H1 (cell line): ENCODE measurements at regions not wholly inside any gene's neighbourhood (a gene's known extent, or its start where the extent isn't known, plus 50 kb on each side); places are given as distances from the start of the nearest gene placed in this dataset.

Experiments used
- CTCF ChIA-PET: fragments of 300-600 bp; sonication (Branson Sonifier 250); formaldehyde crosslinking; loops from one replicate; lab custom pipeline; 2021; ENCODE audit not compliant: partially characterized antibody; lab: Charles Lee
- POLR2A ChIA-PET: fragments of 300-600 bp; sonication (Branson Sonifier 250); formaldehyde crosslinking; loops from one replicate; lab custom pipeline; 2021; ENCODE audit warnings: inconsistent platforms; ENCODE audit not compliant: partially characterized antibody; lab: Charles Lee
- DNase-seq, 2 experiments: peaks; one replicate each; pipeline versions ENCODE4 v3.0.0 to v3.0.0-alpha.2; 2010 to 2022; ENCODE audit warnings: low spot score in 2 of 2, low read depth in 1 of 2, mixed read lengths in 1 of 2
- FAIRE-seq: peaks from 2 replicates; lab custom pipeline; 2011; peaks lifted over from hg19 to GRCh38; lab: Jason Lieb, UNC
- H2AFZ ChIP-seq: 2 replicates; pipeline ENCODE4 v1.8.1; 2012; ENCODE audit warnings: low read length, inconsistent platforms
- H2AK5ac ChIP-seq: 2 replicates; pipeline ENCODE4 v1.6.1; 2013; ENCODE audit warnings: low read depth, low read length
- H2BK120ac ChIP-seq: replicated peaks from 2 replicates; pipeline ENCODE3; 2013; ENCODE audit warnings: low read depth, low read length, inconsistent platforms
- H2BK12ac ChIP-seq: 2 replicates; pipeline ENCODE4 v1.6.1; 2013; ENCODE audit warnings: low read depth, low read length
- H2BK15ac ChIP-seq: 2 replicates; pipeline ENCODE4 v1.6.1; 2013; ENCODE audit warnings: low read length
- H2BK20ac ChIP-seq: 2 replicates; pipeline ENCODE4 v1.6.1; 2013; ENCODE audit warnings: low read length
- H2BK5ac ChIP-seq: 2 replicates; pipeline ENCODE4 v1.6.1; 2013; ENCODE audit warnings: low read depth, low read length
- H3K14ac ChIP-seq: 2 replicates; pipeline ENCODE4 v1.6.1; 2013; ENCODE audit warnings: inconsistent platforms; ENCODE audit not compliant: insufficient read length
- H3K18ac ChIP-seq: 2 replicates; pipeline ENCODE4 v1.6.1; 2013; ENCODE audit warnings: low read length; ENCODE audit errors: extremely low read depth
- H3K23ac ChIP-seq: 2 replicates; pipeline ENCODE4 v1.6.1; 2013; ENCODE audit warnings: inconsistent platforms; ENCODE audit not compliant: insufficient read length
- H3K23me2 ChIP-seq: 2 replicates; pipeline ENCODE4 v1.6.1; 2013; ENCODE audit warnings: low read depth, low read length
- H3K27ac ChIP-seq: 2 replicates; pipeline ENCODE4 v1.6.1; 2011; ENCODE audit warnings: low read depth, low read length, inconsistent platforms
- H3K27me3 ChIP-seq, 4 experiments: replicated peaks in 1 of 4; 1 replicate in 1 of 4; 2 replicates in 3 of 4; pipeline versions ENCODE4 v1.6.1 to v1.8.1; 2011 to 2013; ENCODE audit warnings: low read length in 3 of 4, mild to moderate bottlenecking in 3 of 4, inconsistent platforms in 2 of 4, mixed read lengths in 2 of 4, moderate library complexity in 1 of 4; ENCODE audit not compliant: control insufficient read depth in 3 of 4, insufficient read depth in 3 of 4; ENCODE audit errors: extremely low read depth in 1 of 4
- H3K36me3 ChIP-seq, 4 experiments: 2 replicates each; pipeline versions ENCODE4 v1.6.1 to v1.8.1; 2011 to 2013; ENCODE audit warnings: mild to moderate bottlenecking in 4 of 4, low read length in 3 of 4, moderate library complexity in 2 of 4, control low read depth in 1 of 4, inconsistent platforms in 1 of 4; ENCODE audit not compliant: insufficient read depth in 4 of 4, control insufficient read depth in 2 of 4
- H3K4ac ChIP-seq: replicated peaks from 2 replicates; pipeline ENCODE3; 2013; ENCODE audit warnings: low read length, low read depth, mixed read lengths, inconsistent platforms; ENCODE audit not compliant: insufficient read length
- H3K4me1 ChIP-seq, 4 experiments: replicated peaks in 1 of 4; 1 replicate in 1 of 4; 2 replicates in 3 of 4; pipeline versions ENCODE4 v1.6.1 to v1.8.1; 2011 to 2013; ENCODE audit warnings: low read length in 3 of 4, inconsistent platforms in 2 of 4, mixed read lengths in 1 of 4; ENCODE audit not compliant: insufficient read depth in 4 of 4, control insufficient read depth in 3 of 4
- H3K4me2 ChIP-seq, 2 experiments: 2 replicates each; pipeline versions ENCODE4 v1.6.1 to v1.8.1; 2011 to 2013; ENCODE audit warnings: low read depth in 2 of 2, low read length in 2 of 2, control low read depth in 1 of 2, inconsistent platforms in 1 of 2, mild to moderate bottlenecking in 1 of 2; ENCODE audit not compliant: insufficient read depth in 1 of 2
- H3K4me3 ChIP-seq, 4 experiments: fragments of 200-600, 300-600 bp in 1 of 4; sonication (generic), shearing (Covaris generic), sonication (Bioruptor Twin) in 1 of 4; 2 replicates each; pipeline versions ENCODE4 v1.5.1 to v1.8.1; 2011 to 2016; ENCODE audit warnings: low read length in 4 of 4, low read depth in 3 of 4, control low read depth in 2 of 4, inconsistent platforms in 2 of 4, mild to moderate bottlenecking in 2 of 4, mixed read lengths in 1 of 4, moderate library complexity in 1 of 4; ENCODE audit not compliant: insufficient read depth in 2 of 4; ENCODE audit errors: extremely low read depth in 1 of 4
- H3K56ac ChIP-seq: replicated peaks from 2 replicates; pipeline ENCODE3; 2013; ENCODE audit warnings: low read depth, mild to moderate bottlenecking, mixed read lengths, low read length, inconsistent platforms; ENCODE audit not compliant: insufficient read length
- H3K79me1 ChIP-seq: 2 replicates; pipeline ENCODE4 v1.6.1; 2013; ENCODE audit warnings: low read depth, low read length, control low read depth
- H3K79me2 ChIP-seq, 2 experiments: 2 replicates each; pipeline versions ENCODE4 v1.6.1 to v1.8.1; 2012 to 2013; ENCODE audit warnings: low read length in 2 of 2, mild to moderate bottlenecking in 2 of 2, inconsistent platforms in 1 of 2; ENCODE audit not compliant: insufficient read depth in 2 of 2, control insufficient read depth in 1 of 2
- H3K9ac ChIP-seq, 4 experiments: replicated peaks in 1 of 4; 1 replicate in 1 of 4; 2 replicates in 3 of 4; pipeline versions ENCODE4 v1.6.1 to v1.8.1; 2011 to 2013; ENCODE audit warnings: low read depth in 3 of 4, low read length in 3 of 4, control low read depth in 2 of 4, mild to moderate bottlenecking in 2 of 4, moderate library complexity in 2 of 4, inconsistent platforms in 1 of 4; ENCODE audit errors: extremely low read depth in 1 of 4
- H3K9me3 ChIP-seq, 2 experiments: 2 replicates each; pipeline versions ENCODE4 v1.6.1 to v1.8.1; 2012 to 2013; ENCODE audit warnings: mild to moderate bottlenecking in 2 of 2, moderate library complexity in 2 of 2, control low read depth in 1 of 2, inconsistent platforms in 1 of 2, low read depth in 1 of 2, low read length in 1 of 2, mixed read lengths in 1 of 2; ENCODE audit not compliant: insufficient read depth in 2 of 2
- H4K20me1 ChIP-seq, 2 experiments: replicated peaks in 1 of 2; 2 replicates each; pipeline versions ENCODE3 to v1.8.1; 2011 to 2013; ENCODE audit warnings: inconsistent platforms in 2 of 2, low read length in 2 of 2, mild to moderate bottlenecking in 1 of 2; ENCODE audit not compliant: insufficient read depth in 2 of 2, control insufficient read depth in 1 of 2
- H4K5ac ChIP-seq: 2 replicates; pipeline ENCODE4 v1.6.1; 2013; ENCODE audit warnings: low read length, low read depth, mixed read lengths, inconsistent platforms; ENCODE audit not compliant: insufficient read length
- H4K8ac ChIP-seq: 2 replicates; pipeline ENCODE4 v1.8.0; 2013; ENCODE audit warnings: mild to moderate bottlenecking, moderate library complexity, low read length, inconsistent platforms; ENCODE audit not compliant: insufficient read depth; ENCODE audit errors: extremely low read depth
- H4K91ac ChIP-seq: replicated peaks from 2 replicates; pipeline ENCODE3; 2013; ENCODE audit warnings: low read length, mixed read lengths, inconsistent platforms; ENCODE audit not compliant: insufficient read length
- KDM1A ChIP-seq: fragments of 200-600, 300-600 bp; sonication (generic); IDR thresholded peaks from 2 replicates; pipeline ENCODE4 v1.7.1; 2016; ENCODE audit warnings: mild to moderate bottlenecking, low read length, borderline replicate concordance
- PHF8 ChIP-seq: fragments of 200-600 bp; sonication (generic); conservative IDR thresholded peaks from 2 replicates; pipeline ENCODE4 v1.7.1; 2012; ENCODE audit warnings: low read depth, mild to moderate bottlenecking, inconsistent platforms, low read length, moderate library complexity
- POLR2AphosphoS5 ChIP-seq: IDR thresholded peaks from 2 replicates; pipeline ENCODE4 v1.6.1; 2011; ENCODE audit warnings: low read depth, low read length
- SP1 ChIP-seq: IDR thresholded peaks from 2 replicates; pipeline ENCODE4 v1.6.1; 2011; ENCODE audit warnings: low read depth, low read length
- SP2 ChIP-seq: IDR thresholded peaks from 2 replicates; pipeline ENCODE4 v1.6.1; 2012; ENCODE audit warnings: mild to moderate bottlenecking, low read length, inconsistent platforms

DNA sequence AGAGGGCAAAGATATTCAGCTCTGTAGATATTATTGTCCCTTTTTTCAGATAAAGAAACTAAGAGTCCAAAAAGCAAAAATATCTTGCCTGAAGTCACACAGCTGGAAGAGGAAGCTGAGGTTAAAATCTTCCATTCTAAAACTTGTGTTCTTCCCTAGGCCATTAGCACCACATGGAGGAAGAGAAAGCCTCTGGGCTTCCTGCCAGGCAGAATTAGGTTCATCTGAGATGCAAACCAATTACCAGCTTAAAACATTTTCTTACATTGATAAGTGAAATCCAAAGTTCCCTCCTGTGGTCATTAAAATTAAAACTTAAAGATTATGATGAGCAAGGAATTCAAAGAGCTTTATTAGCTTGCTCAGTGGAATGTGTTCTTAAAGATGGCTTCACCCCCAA lies 235.3 kb upstream of the SETMAR start:
- Histone ChIP-seq H3K18ac (no peak overlapping the region), H3K4me2 (no peak overlapping the region), H3K79me2 (no peaks in the 10 kb centered on the region), H3K4me1 (peaks cover 4 to 8% (median 6%) of the 10 kb centered on the region in 4 experiments), H3K14ac (no peak overlapping the region), H2BK5ac (no peak overlapping the region), H4K8ac (no peak overlapping the region), H3K56ac (no peak overlapping the region), H2BK120ac (no peak overlapping the region), H2BK20ac (no peak overlapping the region), H4K91ac (no peak overlapping the region), H3K79me1 (no peaks in the 10 kb centered on the region), H4K20me1 (no peaks in the 10 kb centered on the region), H3K27me3 (no peaks in the 10 kb centered on the region), H3K9ac (no peak overlapping the region), H2BK12ac (no peak overlapping the region), H3K27ac (no peak overlapping the region), H4K5ac (no peak overlapping the region), H3K4ac (no peak overlapping the region), H3K36me3 (no peaks in the 10 kb centered on the region), H2AK5ac (no peak overlapping the region), H3K9me3 (no peaks in the 10 kb centered on the region), H3K23ac (no peak overlapping the region), H2AFZ (no peak overlapping the region), H3K4me3 (no peak overlapping the region), H3K23me2 (no peaks in the 10 kb centered on the region), H2BK15ac (no peak overlapping the region)
- TF ChIP-seq KDM1A = no peak
- TF ChIP-seq PHF8 = no peak
- TF ChIP-seq SP1 = no peak
- no peak for TF ChIP-seq SP2
- no peak for TF ChIP-seq POLR2AphosphoS5
- POLR2A ChIA-PET = no interaction called here
- no peak for FAIRE-seq
- no peak for DNase-seq
- CTCF ChIA-PET = no interaction called here
